ENCODE measurements at regions not wholly inside any gene's neighbourhood (a gene's known extent, or its start where the extent isn't known, plus 50 kb on each side); places are given as distances from the start of the nearest gene placed in this dataset.

- Histone ChIP-seq H3K9me3 (ENCODE audit: insufficient read depth, low read depth, low read length) (no peaks in the 10 kb centered on the region), H3K27ac (ENCODE audit: low read length) (no peak overlapping the region), H3K27me3 (ENCODE audit: insufficient read depth, low read length) (no peaks in the 10 kb centered on the region), H3K9ac (ENCODE audit: low read depth, low read length) (no peak overlapping the region), H3K36me3 (ENCODE audit: insufficient read depth, low read depth, low read length) (no peaks in the 10 kb centered on the region), H3K4me1 (ENCODE audit: insufficient read depth, low read length) (no peaks in the 10 kb centered on the region), H3K4me3 (ENCODE audit: low read length) (no peak overlapping the region)
Observed at GRCh38 chr13:26973946-26974345, 197.7 kb downstream of the USP12 start.

GRCh38 chr13:26973295-26973694 is 198.3 kb downstream of the USP12 start:
- no peaks in the 10 kb centered on the region for H3K36me3 ChIP-seq (ENCODE audit: insufficient read depth, low read depth, low read length)

DNA sequence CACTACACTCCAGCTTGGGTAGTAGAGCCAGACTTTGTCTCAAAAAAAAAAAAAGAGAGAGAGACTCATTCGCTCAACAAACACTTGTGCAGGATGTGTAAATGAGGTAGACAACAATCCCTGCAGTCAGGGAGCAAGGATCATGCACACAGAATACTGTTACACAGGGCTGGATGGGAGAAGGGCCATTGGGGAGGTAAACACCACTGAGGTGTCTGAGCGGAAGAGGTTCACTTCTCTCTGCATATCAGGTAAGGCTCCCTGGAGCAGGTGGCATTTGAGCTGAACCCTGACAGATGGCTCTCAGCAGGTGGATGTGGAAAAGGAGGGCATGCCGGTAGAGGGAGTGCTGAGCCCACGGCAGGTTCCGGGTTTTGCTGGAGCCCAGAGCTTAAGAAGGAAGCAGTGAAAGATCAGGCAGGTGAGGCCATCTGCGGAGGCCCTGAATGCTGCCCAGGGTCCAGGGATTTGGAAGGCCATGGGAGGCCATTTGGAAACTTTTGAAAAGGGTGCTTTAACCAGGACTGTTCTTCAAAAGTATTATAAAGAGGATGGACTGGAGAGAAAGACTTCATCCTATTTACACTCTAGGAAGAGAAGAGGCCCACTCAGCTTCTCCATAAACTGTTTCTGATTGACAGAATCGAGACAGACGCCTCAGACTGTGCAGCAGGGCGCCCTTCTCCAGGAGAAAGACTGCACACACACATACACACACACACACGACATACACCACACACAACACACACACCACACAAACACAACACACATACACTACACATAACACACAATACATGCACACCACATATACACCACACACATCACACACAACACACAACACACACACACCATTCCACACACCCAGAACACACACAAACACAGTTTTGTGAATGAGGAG is 199.4 kb downstream of the USP12 start:
- Histone ChIP-seq H3K36me3 (ENCODE audit: insufficient read depth, low read depth, low read length) (no peaks in the 10 kb centered on the region), H3K27ac (ENCODE audit: low read length) (no peak overlapping the region), H3K4me1 (ENCODE audit: insufficient read depth, low read length) (no peaks in the 10 kb centered on the region)

More at GRCh38 chr13:26973295-26973694, 198.3 kb downstream of the USP12 start:
- no peak overlapping the region for H3K27ac ChIP-seq (ENCODE audit: low read length)
- H3K9me3 ChIP-seq (ENCODE audit: insufficient read depth, low read depth, low read length) = no peaks in the 10 kb centered on the region
- no peaks in the 10 kb centered on the region for H3K27me3 ChIP-seq (ENCODE audit: insufficient read depth, low read length)
- H3K4me1 ChIP-seq (ENCODE audit: insufficient read depth, low read length) = no peaks in the 10 kb centered on the region
- no peak overlapping the region for H3K9ac ChIP-seq (ENCODE audit: low read depth, low read length)
- H3K4me3 ChIP-seq (ENCODE audit: low read length) = no peak overlapping the region

DNA sequence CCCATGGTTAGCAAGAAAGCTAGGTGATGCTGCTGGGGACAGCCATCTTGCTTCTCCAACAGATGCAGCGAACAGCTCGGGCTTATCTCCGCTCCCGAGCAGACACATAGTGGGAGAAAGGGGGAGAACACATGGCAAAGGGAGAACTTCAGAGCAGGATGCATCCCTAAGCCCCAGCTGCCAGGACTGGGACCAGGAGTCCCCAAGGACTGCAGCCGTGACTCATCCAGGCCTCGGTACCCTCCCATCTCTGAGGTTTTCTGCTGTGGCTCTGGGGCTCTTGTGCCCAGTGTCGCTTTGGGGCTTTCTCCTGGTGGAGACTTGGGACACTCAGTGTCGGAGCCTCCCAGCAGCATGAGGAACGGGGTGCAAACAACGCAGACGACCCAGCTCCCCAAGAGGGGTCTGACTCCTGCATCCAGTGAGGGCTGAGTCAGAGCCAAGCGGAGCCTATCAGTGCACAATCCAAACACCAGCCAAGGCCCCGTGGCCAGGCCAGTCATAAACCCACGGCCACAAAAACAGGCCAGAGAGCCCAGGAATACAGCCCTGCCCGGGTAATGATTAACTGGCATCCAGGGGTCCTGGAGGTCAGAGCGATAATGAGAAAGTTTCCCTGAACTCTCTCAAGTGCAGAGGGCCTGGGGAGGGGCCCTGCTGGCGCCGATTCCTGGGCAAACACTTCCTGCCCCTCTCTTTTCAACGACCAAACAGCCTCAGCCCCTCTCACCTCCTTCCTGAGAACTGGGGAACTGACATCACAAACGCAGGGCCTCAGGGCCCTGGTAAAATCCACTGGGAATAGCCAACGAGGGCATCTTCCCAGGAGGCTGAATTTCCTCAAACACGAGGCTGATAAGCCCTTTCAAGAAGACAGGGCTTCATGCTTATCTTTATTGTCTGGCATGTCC is 202.9 kb downstream of the USP12 start:
- H3K27ac ChIP-seq (ENCODE audit: low read length) = no peak overlapping the region

More for the DNA sequence above, 199.4 kb downstream of the USP12 start:
- Histone ChIP-seq H3K4me3 (ENCODE audit: low read length) (no peak overlapping the region), H3K9me3 (ENCODE audit: insufficient read depth, low read depth, low read length) (no peaks in the 10 kb centered on the region), H3K27me3 (ENCODE audit: insufficient read depth, low read length) (no peaks in the 10 kb centered on the region; the same call in 1 of the 2 replicates), H3K9ac (ENCODE audit: low read depth, low read length) (no peak overlapping the region)

GRCh38 chr13:26967119-26968038 is 204.2 kb downstream of the USP12 start:
- Histone ChIP-seq H3K9me3 (ENCODE audit: insufficient read depth, low read depth, low read length) (no peaks in the 10 kb centered on the region), H3K9ac (ENCODE audit: low read depth, low read length) (no peak overlapping the region), H3K27ac (ENCODE audit: low read length) (no peak overlapping the region), H3K36me3 (ENCODE audit: insufficient read depth, low read depth, low read length) (no peaks in the 10 kb centered on the region), H3K27me3 (ENCODE audit: insufficient read depth, low read length) (no peaks in the 10 kb centered on the region; the same call in 1 of the 2 replicates), H3K4me1 (ENCODE audit: insufficient read depth, low read length) (no peaks in the 10 kb centered on the region; the same call in 1 of the 2 replicates), H3K4me3 (ENCODE audit: low read length) (no peak overlapping the region)

More for the DNA sequence above, 202.9 kb downstream of the USP12 start:
- no peaks in the 10 kb centered on the region for H3K9me3 ChIP-seq (ENCODE audit: insufficient read depth, low read depth, low read length)
- H3K4me3 ChIP-seq (ENCODE audit: low read length) = no peak overlapping the region
- H3K9ac ChIP-seq (ENCODE audit: low read depth, low read length) = no peak overlapping the region
- no peaks in the 10 kb centered on the region; the same call in 1 of the 2 replicates for H3K27me3 ChIP-seq (ENCODE audit: insufficient read depth, low read length)
- H3K36me3 ChIP-seq (ENCODE audit: insufficient read depth, low read depth, low read length) = no peaks in the 10 kb centered on the region
- H3K4me1 ChIP-seq (ENCODE audit: insufficient read depth, low read length) = no peaks in the 10 kb centered on the region; the same call in 1 of the 2 replicates

DNA sequence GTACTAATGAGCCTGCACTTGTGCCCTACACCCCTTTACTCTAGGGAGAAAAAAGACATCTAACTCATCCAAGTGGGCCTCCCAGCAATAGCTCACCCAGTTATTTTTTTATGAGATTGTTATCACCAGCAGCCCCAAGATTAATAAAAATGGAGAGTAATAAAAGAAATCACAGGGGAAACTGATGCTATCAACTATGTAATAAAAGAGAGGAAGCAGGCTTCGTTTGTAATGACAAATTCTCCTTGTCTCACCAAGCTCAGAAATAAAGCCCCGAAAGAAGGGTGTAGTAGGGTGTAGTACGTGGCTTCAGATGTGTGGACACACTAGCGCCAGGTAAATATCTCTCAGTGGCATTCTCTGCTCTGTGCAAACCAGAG is 204.9 kb downstream of the USP12 start:
- H3K4me3 ChIP-seq (ENCODE audit: low read length) = no peak overlapping the region
- H3K4me1 ChIP-seq (ENCODE audit: insufficient read depth, low read length) = no peaks in the 10 kb centered on the region; the same call in 1 of the 2 replicates
- H3K9me3 ChIP-seq (ENCODE audit: insufficient read depth, low read depth, low read length) = no peaks in the 10 kb centered on the region
- no peak overlapping the region for H3K9ac ChIP-seq (ENCODE audit: low read depth, low read length)
- no peaks in the 10 kb centered on the region; the same call in 1 of the 2 replicates for H3K27me3 ChIP-seq (ENCODE audit: insufficient read depth, low read length)
- H3K27ac ChIP-seq (ENCODE audit: low read length) = no peak overlapping the region
- H3K36me3 ChIP-seq (ENCODE audit: insufficient read depth, low read depth, low read length) = no peaks in the 10 kb centered on the region

GRCh38 chr13:26965952-26966700 is 205.5 kb downstream of the USP12 start:
- Histone ChIP-seq H3K4me1 (ENCODE audit: insufficient read depth, low read length) (no peaks in the 10 kb centered on the region; the same call in 1 of the 2 replicates), H3K27ac (ENCODE audit: low read length) (no peak overlapping the region), H3K4me3 (ENCODE audit: low read length) (no peak overlapping the region)

DNA sequence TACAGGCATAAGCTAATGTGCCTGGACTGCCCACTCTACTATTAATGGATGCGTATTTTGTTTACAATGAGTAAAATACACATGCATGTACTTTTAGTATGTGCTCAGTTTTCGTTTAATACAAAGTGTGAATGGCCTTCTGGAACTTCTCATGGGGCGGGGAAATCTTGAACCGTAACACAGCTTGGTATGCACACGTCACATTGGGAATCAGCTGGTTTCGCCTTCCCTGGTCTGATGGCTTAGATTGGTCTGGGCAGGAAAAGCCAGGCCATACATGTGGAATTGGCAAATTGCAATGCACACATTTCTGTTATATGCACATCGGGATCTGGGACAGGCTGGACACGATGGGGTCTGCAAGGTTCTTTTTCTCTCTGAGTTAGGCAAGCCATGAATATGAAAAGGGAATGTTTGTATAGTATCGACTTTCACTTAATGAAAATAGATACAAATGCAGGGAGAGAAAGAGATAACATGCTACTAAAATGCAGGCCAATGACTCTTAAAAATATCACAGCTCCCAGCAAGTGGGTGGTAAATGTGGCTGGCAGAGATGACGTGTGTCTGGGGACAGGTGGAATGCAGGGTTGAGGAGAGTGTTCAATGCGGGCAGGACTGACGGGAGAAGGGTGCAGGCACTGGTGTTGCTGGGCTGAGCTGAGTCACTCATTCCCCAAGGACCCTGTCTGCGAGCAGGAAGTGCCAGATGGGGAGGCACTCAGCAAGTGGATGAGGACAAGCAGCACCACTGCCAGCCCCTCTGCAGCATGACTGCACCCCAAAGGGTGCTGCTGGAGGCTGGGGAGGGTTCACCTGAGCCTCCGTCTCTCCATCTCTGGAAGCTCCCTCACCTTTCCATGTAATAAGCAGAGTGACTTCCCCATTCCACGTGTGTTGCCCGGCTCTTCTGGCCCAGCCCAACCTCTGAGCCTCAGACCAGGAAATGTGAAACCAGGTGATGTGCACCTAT is 204.0 kb upstream of the GPR12 start:
- Histone ChIP-seq H3K36me3 (ENCODE audit: insufficient read depth, low read depth, low read length) (no peaks in the 10 kb centered on the region), H3K9me3 (ENCODE audit: insufficient read depth, low read depth, low read length) (no peaks in the 10 kb centered on the region), H3K4me1 (ENCODE audit: insufficient read depth, low read length) (no peaks in the 10 kb centered on the region; the same call in 1 of the 2 replicates), H3K9ac (ENCODE audit: low read depth, low read length) (no peak overlapping the region), H3K4me3 (ENCODE audit: low read length) (no peak overlapping the region), H3K27me3 (ENCODE audit: insufficient read depth, low read length) (no peaks in the 10 kb centered on the region; the same call in 1 of the 2 replicates), H3K27ac (ENCODE audit: low read length) (no peak overlapping the region)

More at GRCh38 chr13:26965952-26966700, 205.5 kb downstream of the USP12 start:
- Histone ChIP-seq H3K36me3 (ENCODE audit: insufficient read depth, low read depth, low read length) (no peaks in the 10 kb centered on the region), H3K27me3 (ENCODE audit: insufficient read depth, low read length) (no peaks in the 10 kb centered on the region; the same call in 1 of the 2 replicates), H3K9me3 (ENCODE audit: insufficient read depth, low read depth, low read length) (no peaks in the 10 kb centered on the region), H3K9ac (ENCODE audit: low read depth, low read length) (no peak overlapping the region)

DNA sequence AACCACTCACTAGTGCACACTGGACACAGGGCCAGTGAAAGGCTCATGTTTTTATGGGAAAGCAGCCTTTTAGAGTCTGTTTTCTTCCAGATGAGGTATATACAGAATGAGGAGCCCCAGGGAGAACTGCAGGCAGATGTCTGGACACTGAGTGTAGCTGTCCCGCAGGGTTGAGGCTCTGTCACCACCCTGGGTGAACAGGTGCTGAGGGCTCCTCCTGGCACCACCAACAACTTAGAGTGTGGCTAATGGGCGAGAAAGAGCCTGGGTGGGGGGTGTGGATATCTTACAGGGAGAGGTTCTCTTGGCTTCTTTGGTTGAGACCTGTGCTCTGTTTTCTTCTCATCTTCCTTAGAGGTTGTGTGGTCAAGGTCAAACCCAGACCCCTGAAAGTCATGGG is 202.1 kb upstream of the GPR12 start:
- Histone ChIP-seq H3K9ac (ENCODE audit: low read depth, low read length) (no peak overlapping the region), H3K9me3 (ENCODE audit: insufficient read depth, low read depth, low read length) (no peaks in the 10 kb centered on the region), H3K4me1 (ENCODE audit: insufficient read depth, low read length) (no peaks in the 10 kb centered on the region; the same call in 1 of the 2 replicates), H3K27ac (ENCODE audit: low read length) (no peak overlapping the region), H3K27me3 (ENCODE audit: insufficient read depth, low read length) (no peaks in the 10 kb centered on the region; the same call in 1 of the 2 replicates), H3K36me3 (ENCODE audit: insufficient read depth, low read depth, low read length) (no peaks in the 10 kb centered on the region), H3K4me3 (ENCODE audit: low read length) (no peak overlapping the region)

Data from iPS-20b (cell line).